ENCODE measurements at regions not wholly inside any gene's neighbourhood (a gene's known extent, or its start where the extent isn't known, plus 50 kb on each side); places are given as distances from the start of the nearest gene placed in this dataset.

GRCh38 chr6:8990075-8990474, 554.7 kb upstream of the SLC35B3 start:
- TF ChIP-seq ZFX (IDR thresholded peaks at IDR 0.05) (no peak), FOSL1 (IDR thresholded peaks at IDR 0.05; ENCODE audit: low read depth) (no peak), RAD21 (IDR thresholded peaks at IDR 0.05; ENCODE audit: low read depth) (no peak), EGR1 (IDR thresholded peaks at IDR 0.05; ENCODE audit: low read depth) (no peak), YY1 (IDR thresholded peaks at IDR 0.05; ENCODE audit: extremely low read depth, insufficient replicate concordance, low read depth, low read length) (no peak), TCF7L2 (IDR thresholded peaks at IDR 0.05; ENCODE audit: borderline replicate concordance, extremely low read depth, insufficient read depth, insufficient read length) (no peak), JUND (IDR thresholded peaks at IDR 0.05) (no peak), EZH2phosphoT487 (IDR thresholded peaks at IDR 0.05; ENCODE audit: borderline replicate concordance) (no peak), CBX3 (IDR thresholded peaks at IDR 0.05; ENCODE audit: low read depth) (no peak), SIN3A (IDR thresholded peaks at IDR 0.05; ENCODE audit: low read depth) (no peak), ZBTB33 (IDR thresholded peaks at IDR 0.05; ENCODE audit: extremely low read depth, insufficient replicate concordance, low read length) (no peak), SRF (IDR thresholded peaks at IDR 0.05; ENCODE audit: low read depth) (no peak), CEBPB (IDR thresholded peaks at IDR 0.05; ENCODE audit: low read depth) (no peak), MAX (IDR thresholded peaks at IDR 0.05) (no peak)
- Histone ChIP-seq H3K4me1 (ENCODE audit: control insufficient read depth in 1 of 2, insufficient read depth in 2 of 2, low read length in 2 of 2) (no peaks in the 10 kb centered on the region), H4K20me1 (ENCODE audit: insufficient read depth) (no peaks in the 10 kb centered on the region), H3K9me3 (ENCODE audit: control insufficient read depth in 1 of 2, insufficient read depth in 1 of 2, low read depth in 1 of 2, low read length in 2 of 2) (no peaks in the 10 kb centered on the region), H3K36me3 (ENCODE audit: control insufficient read depth in 1 of 2, insufficient read depth in 2 of 2, low read length in 2 of 2) (no peaks in the 10 kb centered on the region), H3K27ac (ENCODE audit: low read depth, low read length) (no peak overlapping the region), H3K4me3 (replicated peaks in 1 of 2; ENCODE audit: low read depth in 1 of 2, low read length in 2 of 2) (no peak overlapping the region), H3K79me2 (ENCODE audit: insufficient read depth, low read length) (no peaks in the 10 kb centered on the region), H2AFZ (ENCODE audit: low read depth, low read length, poor library complexity, severe bottlenecking) (no peak overlapping the region), H3K9me2 (ENCODE audit: insufficient read depth) (no peaks in the 10 kb centered on the region), H3K9ac (ENCODE audit: low read length) (no peak overlapping the region), H3K4me2 (ENCODE audit: low read length) (no peak overlapping the region), H3K27me3 (ENCODE audit: insufficient read depth, low read length) (no peaks in the 10 kb centered on the region)
- RAD21 ChIA-PET (ENCODE audit: low non-redundant PET in 1 of 2, low total read pairs in 2 of 2, uncharacterized antibody in 2 of 2, unreplicated experiment in 2 of 2), result no interaction called here
- intact Hi-C loops (cut with micrococcal nuclease), result no loop called here
- no peak for ATAC-seq
- POLR2A ChIA-PET, result no interaction called here
- no TSS peak for BruUV-seq (replicated peaks)
- DNase-seq (ENCODE audit: low read depth, low spot score), result no peak
- CTCF ChIA-PET, result no interaction called here
